ELF-1 (cell line): ENCODE measurements at regions not wholly inside any gene's neighbourhood (a gene's known extent, or its start where the extent isn't known, plus 50 kb on each side); places are given as distances from the start of the nearest gene placed in this dataset.
A peak's percentile ranks its signal among the peaks of the same experiment; 100 is the strongest.

Experiments
- DNase-seq: peaks from one replicate; pipeline ENCODE4 v3.0.0-alpha.2; 2016; ENCODE audit warnings: low read depth, low spot score

DNA sequence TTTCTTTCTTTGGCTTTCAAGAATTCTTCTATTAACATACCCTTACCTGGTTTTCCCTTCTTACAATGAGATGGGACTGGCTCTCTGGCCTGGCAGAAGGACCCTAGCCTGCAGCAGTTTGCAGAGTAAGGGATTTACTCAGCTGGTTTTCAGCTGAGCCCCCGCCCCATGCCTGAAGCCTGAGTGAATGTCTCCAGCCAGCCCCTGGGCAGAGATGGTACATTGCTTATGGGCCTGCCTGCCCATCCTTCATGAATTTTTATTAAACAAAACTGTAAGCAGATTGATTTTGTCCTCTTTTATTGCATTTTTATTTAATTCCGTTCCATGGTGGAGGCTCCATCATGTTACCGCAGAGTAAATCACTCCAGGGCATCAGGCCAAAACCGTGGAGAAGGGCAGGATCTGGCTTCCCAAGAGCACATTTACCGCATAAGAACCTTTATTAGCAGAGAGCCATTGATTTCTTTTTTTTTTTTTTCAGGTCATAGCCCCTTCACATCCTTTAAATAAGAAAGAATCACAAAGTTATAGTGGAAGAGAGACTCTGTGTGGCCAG is 316.2 kb downstream of the DHX35 start:
- peak; percentile 19 for DNase-seq

DNA sequence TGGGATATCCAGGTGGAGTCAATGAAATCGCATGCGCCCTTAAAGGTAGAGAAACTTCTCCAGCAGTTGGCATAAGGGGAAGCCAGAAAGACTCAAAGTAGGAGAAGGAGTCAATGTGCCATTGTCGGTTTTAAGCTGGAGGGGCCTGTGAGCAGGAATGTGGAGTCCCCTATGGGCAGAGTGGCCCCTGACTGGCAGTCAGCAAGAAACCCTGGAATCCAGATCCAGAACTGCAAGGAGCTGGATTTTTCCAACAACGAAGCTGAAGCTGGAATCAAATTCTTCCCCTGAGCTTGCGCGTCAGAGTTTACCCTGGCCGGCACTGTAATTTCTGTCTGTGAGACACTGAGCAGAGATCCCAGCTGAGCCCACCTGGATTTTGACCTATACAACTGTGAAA is 315.0 kb downstream of the DHX35 start:
- DNase-seq = no peak

DNA sequence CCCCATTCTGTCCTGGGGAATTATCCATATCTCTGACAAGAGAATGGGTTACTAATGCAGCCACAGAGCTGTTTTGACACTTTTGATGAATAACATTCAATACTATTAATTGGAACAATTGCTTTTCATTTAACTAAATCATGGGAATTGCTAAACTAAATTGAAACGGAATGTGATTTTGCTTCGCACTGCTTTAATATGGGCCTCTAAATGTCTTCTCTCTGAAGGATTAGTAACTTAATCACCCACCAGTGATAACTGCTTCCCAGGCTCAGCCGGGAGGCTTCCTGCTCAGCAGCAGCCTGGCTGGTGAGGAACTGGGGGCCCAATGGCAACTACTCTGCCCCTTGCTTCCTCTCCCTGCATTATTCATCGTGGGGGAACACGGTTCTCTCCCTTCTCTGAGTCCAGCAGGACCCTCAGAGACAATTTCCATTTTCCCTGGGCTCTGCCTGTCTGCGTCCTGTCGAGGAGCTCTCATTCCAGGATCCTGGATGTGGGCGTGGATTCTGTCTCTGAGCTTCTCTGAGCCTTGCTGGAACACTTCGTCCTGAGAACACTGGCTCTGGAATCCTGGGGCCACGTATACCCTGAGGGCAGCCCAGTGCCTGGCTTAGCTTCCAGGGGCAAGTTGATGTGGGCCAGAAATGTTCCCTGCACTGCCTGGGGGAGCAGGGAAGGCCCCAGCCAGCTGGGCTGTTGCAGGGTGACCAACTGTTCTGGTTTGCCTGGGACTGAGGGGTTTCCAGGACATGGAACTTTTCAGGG is 308.9 kb downstream of the DHX35 start:
- peak; percentile 60 for DNase-seq

DNA sequence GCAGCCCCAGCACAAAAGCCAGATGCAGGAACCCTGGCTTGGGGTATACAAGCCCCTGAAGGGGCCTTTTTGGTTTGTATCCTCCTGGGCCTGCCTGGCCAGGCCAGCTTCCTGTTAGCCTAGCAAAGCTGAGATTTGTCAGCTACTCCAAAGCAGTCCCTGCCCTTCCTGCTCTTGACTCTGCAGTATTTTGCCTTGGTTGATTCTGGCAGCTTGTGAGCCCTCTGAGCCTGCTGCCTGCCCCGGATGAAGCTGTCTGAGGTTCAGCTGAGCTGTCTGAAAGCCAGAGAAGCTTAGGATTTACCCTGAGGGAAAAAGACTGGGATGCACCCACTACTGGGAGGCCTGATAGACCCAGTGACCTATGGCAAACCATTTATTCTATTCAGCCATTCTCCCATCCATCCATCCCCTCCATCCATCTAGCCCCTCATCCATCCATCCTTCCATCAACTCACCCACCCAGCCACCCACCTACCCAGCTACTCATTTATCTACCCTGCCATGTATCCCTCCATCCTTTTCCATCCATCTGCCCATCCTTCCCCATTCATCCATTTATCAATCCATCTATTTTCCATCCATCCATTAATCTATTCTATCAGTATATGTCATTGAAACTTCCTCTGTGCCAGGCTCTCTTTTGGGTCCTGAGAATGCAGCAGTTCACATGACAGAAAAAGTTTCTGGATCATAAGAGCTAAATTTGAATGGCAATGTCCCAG is 307.5 kb downstream of the DHX35 start:
- DNase-seq = no peak

- DNase-seq = peak; percentile 86
Measured at GRCh38 chr20:39268981-39269461, 306.9 kb downstream of the DHX35 start.

GRCh38 chr20:39268491-39268951 is 306.4 kb downstream of the DHX35 start:
- no peak for DNase-seq

- no peak for DNase-seq
Measured at GRCh38 chr20:39266989-39267388, 304.8 kb downstream of the DHX35 start.

DNA sequence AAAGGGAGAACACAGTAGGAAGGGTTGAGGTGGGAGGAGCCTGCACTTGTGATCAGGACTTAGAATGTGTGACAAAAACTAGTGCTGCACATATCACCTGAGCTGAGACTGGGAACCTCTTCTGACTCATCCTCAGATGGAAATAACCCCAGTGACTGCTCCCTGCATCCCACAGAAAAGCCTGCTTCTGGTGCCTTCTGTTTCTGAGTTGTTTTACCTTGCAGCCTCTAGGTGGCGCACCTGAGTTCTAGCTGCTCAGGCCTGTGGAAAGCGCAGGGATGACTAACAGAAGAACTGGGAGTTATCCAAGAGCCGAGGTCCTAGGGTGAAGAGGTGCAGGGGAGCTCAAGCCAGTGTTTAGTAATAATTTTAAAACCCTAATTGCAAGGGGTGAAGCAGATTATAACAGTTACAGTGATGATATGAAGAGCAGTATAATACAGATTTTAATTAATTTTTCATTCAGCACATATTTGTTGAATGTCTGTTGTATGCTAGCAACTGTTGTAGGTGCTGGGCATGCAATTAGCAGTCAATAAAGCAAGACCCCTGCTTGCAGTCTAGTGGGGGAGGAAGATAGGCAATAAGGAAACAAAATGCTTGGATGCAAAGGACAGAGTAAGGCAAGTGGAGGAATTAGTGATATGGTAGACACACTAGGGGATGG is 302.5 kb downstream of the DHX35 start:
- peak; percentile 82 for DNase-seq

GRCh38 chr20:39263076-39263475 is 300.9 kb downstream of the DHX35 start:
- DNase-seq = no peak

DNA sequence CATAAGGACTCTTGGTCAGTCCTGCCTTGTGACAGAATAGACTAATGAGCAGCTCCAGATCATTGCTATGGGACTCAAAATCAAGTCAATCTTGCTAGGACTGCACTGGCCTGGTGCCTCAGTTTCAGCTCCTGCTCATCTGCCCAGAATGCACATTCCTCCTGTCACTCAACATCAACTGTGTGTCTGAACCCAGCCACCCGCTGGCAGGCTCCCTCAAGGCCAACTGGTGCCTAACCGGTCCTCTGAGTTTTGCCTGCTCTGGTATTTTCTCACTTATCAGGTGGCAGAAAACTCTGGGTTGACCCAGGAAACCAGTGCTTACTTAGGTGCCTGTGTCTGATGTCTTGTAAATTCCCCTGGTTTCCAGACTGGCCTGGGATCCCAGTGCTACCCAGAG is 297.7 kb downstream of the DHX35 start:
- DNase-seq = no peak

GRCh38 chr20:39259010-39259803 is 297.1 kb downstream of the DHX35 start:
- DNase-seq = no peak

DNA sequence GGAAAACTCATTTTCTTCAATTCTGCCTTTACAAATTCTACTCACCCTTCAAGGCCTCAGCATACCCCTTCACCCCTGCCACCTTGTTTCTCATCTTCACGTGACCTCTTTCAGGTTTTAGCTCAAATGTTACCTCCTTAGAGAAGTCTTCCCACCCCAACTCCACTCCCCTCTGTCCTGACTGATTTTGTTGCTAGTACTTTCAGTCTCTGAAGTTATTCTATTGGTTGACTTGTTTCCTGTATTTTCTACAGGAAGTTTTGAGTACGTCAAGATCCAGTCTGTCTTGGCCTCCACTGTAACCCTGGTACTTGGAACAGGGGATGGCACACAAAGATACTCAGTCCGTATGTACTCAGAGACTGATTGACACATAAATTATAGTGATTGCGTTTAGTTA is 296.1 kb downstream of the DHX35 start:
- DNase-seq = no peak

- no peak for DNase-seq
Measured at GRCh38 chr20:39253051-39253755, 291.1 kb downstream of the DHX35 start.

DNA sequence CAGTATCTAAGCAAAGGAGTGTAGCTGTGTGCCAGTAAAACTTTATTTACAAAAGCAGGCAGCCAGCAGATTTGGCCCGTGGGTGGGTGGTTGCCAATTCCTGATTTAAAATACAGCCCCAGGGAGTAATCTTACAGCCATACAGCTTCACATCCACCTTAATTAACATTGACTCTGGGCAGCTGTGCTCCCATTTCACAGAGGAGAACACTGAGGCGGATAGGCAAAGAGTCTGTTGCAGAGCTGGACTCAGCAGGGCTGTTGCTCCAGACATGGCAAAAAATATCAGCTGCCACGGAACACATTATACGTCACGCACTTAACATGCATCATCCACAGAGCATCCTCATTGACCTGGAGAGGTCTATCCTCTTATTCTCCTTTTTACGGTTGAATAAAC is 289.9 kb downstream of the DHX35 start:
- DNase-seq = no peak

DNA sequence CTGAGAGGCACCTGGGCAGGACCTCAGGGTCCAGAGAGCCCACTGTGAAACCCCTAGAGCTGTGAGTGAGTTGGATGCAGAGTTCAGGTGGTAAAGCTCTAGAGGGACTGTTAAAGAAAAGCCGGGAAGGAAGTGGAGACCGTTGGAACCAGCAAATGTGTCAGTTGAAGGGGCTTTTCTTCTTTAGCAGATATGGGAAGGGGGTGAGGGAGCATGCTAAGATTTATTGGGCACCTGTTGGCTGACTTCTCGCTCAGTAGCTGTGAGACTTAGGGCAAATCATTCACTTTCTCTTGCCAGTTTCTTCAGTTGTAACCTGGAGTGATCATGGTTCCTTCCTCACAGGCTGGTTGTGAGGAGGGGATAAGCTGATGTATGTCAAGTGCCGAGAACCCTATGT is 287.7 kb downstream of the DHX35 start:
- DNase-seq = no peak

DNA sequence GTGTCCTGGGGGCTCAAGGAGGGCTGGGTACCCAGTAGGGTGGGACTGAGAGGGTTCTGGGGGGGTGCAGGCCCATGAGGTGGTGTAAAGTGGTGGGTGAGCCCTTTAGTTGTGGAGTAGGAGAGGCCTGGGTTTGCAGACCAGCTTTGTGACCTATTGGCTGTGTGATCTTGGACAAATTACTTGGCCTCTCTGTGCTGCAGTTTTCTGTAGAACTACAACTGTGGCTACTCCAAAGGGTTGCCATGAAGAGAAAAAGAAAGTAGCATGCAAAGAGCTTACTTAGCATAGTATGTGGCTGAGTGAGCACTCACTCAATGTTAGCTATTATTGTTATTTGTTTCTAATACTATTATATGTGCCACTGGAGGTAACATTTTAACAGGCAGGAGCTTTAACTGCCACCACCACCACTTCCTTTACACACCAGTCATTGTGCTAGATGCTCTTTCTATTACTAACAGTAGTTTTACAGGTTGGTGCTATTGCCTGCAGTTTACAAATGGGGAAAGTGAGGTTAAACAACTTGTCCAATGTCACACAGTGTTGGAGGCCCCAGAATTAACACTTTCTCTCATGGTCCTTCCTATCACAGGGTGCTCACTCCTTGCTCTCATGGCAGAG is 286.8 kb downstream of the DHX35 start:
- no peak for DNase-seq

DNA sequence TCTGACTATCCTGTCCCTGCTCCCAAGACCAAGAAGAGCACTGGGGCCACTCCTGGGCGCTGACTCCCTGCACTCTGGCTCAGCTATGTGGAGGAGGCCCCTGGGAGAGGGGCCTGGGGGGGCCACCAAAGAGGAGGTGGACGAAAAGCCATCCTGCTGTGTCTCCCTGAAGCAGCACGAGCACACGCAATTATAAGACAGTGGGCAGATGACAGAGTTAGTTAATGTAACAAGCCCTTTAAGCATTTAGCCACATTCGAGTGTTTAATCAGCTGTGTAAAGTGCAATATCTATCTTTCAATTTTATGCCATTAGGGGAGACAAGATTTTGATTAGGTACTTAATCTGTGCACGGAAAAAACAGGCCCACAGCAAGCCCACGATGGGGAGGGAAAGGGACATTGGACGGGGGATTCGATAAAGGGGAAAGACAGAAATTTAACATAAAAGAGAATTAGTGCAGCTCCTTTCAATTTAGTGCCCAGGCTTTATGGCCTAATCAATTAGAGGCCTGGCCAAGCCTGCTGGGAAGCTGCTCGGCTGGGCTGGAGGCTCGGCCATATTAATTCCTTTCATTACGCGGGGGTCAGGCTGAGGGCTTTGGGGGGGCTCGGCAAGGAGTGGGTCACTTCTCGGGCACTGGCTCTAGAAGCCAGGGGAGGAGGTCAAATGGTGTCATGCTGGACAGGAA is 286.2 kb downstream of the DHX35 start:
- DNase-seq = no peak

GRCh38 chr20:39246436-39246835 is 284.3 kb downstream of the DHX35 start:
- no peak for DNase-seq

- no peak for DNase-seq
Measured at GRCh38 chr20:39245685-39246311, 283.7 kb downstream of the DHX35 start.
